ENCODE measurements at regions not wholly inside any gene's neighbourhood (a gene's known extent, or its start where the extent isn't known, plus 50 kb on each side); places are given as distances from the start of the nearest gene placed in this dataset.
"Not testable (repeated sequence)": the region's sequence is repeated elsewhere in the genome, so short reads cannot be mapped to it uniquely, and the experiment has no call there.

DNA sequence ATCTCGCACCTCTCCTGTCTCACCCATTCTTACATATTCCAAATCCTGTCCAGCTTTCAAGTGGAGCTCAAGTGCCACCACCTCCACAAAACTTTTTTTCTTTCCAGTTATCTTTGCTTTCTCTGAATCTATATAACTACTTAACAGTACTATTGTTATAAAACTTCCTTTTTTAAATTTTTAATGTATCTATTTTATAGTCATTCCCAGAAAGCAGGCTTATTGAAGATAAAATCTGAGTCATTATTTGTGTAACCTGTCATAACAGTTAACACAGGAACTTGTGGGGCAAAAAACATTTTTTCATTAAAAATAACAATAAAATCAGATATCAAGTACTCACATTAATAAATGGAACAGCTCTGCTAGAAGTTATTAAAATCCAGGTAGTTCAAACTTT, 73.3 kb upstream of the ALCAM start:
- no peak for DNase-seq

DNA sequence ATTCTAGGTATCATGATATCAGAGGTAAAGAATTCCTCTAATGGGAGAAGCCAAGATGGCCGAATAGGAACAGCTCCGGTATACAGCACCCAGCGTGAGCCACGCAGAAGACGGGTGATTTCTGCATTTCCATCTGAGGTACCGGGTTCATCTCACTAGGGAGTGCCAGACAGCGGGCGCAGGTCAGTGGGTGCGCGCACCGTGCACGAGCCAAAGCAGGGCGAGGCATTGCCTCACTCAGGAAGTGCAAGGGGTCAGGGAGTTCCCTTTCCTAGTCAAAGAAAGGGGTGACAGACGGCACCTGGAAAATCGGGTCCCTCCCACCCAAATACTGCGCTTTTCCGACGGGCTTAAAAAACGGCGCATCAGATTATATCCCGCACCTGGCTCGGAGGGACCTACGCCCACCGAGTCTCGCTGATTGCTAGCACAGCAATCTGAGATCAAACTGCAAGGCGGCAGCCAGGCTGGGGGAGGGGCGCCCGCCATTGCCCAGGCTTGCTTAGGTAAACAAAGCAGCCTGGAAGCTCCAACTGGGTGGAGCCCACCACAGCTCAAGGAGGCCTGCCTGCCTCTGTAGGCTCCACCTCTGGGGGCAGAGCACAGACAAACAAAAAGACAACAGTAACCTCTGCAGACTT, 70.4 kb upstream of the ALCAM start:
- not testable (repeated sequence) for DNase-seq

DNA sequence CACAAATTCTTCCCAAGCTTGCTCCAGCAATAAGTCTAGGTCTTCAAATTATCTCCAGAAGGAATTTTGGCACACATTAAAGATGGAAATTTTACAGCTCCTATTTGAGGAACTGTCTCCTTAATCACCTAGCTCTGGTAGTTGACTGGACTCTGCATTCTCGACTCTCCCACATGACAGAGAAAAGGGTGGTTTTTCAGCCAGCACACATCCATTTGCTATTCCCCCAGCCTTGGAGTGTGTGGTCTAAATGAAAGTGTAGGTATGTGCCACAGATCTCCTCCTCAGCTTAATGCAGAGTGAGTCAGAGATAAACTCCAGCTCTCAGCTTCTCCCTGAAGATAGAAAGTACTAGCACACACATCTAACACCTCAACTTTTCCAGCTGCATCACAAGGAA, 62.2 kb upstream of the ALCAM start:
- no peak for DNase-seq

DNA sequence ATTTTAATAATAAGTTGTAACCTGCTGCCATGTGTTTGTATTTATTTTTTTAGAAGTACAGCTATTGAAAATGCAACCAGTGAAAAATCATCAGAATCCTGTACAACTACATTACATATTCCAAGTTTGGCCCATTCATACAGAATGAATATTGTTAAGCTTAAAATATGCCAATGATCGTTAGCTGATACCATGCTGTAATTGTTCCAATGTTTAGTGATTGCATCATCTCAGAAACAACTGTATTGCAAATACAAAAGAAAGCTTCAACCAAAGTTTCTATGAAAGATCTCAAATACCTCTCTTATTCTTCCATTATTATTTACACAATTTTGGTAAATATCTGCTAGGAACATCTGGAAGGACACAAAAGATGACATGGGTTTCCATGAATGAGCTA, 51.6 kb upstream of the ALCAM start:
- DNase-seq, result no peak

DNA sequence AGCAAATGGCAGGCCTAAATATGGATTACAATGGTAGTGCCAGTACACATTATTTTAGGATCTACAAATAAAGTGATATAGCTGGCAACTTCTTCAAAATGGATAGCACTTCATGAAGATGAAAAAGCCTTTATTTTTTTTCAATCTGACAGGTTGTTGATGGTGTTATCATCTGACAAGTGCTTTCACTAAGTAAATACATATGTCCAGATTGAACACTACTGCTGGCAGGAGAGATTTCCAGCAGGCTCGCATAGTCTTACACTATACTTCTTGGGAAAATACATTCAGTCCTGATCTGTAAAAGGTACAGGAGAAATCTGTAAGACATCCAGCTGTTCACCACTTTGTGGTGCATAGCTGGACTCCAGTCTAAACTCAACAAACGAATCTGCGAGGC, 50.9 kb upstream of the ALCAM start:
- no peak for DNase-seq

DNA sequence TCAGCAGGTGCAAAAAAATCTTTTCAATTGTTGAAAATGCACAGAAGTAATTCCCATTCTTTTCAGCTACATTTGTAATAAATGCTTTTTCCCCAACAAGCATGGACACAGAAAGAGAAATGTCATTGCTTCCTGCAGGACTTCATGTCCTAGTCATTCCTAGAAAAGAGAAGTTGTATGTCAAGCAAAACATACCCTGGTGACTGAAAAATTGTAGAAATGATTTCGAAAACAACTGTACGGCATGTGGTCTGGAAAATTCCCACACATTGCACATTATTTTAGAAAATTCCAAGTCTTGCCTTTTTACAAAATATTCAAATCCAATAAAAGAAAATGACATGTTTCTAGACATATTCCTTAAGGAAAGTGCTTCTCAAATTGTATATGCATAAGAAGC, 50.4 kb upstream of the ALCAM start:
- DNase-seq, result no peak
